ENCODE measurements at regions not wholly inside any gene's neighbourhood (a gene's known extent, or its start where the extent isn't known, plus 50 kb on each side); places are given as distances from the start of the nearest gene placed in this dataset.
"Not testable (repeated sequence)": the region's sequence is repeated elsewhere in the genome, so short reads cannot be mapped to it uniquely, and the experiment has no call there.

DNA sequence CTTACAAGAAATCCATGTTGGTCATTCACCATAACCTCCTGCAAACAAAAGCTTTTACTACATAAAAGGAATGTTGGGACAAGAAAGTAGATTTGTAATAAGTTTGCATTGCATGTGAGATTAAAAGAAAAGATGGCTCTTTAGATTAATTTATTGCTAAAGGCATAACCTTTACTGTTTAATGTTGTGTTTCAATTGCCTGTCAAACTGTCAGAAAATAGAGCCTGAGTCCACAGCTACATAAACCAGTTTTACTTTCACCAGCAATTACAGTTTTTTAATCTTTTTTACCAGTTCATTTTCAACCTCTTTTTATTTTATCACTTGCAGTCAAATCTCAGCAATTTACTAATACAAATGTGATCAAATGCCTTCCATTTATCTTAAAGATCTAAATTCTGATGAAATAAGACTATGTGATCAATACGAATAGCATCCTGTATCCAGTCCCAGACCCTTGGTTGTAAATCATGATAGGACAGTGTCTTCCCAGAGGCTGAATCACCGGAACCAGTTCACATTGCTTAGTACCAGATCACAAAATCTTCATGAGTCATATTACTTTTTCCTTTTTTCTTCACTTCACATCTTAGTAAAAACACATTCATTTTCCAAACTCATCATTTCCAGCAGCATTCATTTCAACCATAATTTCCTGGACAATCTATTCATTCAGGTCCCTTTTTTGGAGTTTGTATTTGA is 95.4 kb upstream of the FRG1 start:
- no peak for DNase-seq
- Histone ChIP-seq H3K36me3 (ENCODE audit: control insufficient read depth, insufficient read depth, low read length) (no peaks in the 10 kb centered on the region), H3K9ac (ENCODE audit: extremely low read depth, low read length, poor library complexity, severe bottlenecking) (no peak overlapping the region), H3K27ac (ENCODE audit: low read depth, low read length) (no peak overlapping the region), H3K27me3 (ENCODE audit: control insufficient read depth, insufficient read depth, low read length, poor library complexity, severe bottlenecking) (no peaks in the 10 kb centered on the region), H3K4me1 (ENCODE audit: control insufficient read depth, insufficient read depth, low read length) (peaks cover 4% of the 10 kb centered on the region), H3K9me3 (ENCODE audit: control insufficient read depth, low read length) (no peaks in the 10 kb centered on the region), H3K4me3 (ENCODE audit: low read length) (no peak overlapping the region)
- TF ChIP-seq, protein P1, sequence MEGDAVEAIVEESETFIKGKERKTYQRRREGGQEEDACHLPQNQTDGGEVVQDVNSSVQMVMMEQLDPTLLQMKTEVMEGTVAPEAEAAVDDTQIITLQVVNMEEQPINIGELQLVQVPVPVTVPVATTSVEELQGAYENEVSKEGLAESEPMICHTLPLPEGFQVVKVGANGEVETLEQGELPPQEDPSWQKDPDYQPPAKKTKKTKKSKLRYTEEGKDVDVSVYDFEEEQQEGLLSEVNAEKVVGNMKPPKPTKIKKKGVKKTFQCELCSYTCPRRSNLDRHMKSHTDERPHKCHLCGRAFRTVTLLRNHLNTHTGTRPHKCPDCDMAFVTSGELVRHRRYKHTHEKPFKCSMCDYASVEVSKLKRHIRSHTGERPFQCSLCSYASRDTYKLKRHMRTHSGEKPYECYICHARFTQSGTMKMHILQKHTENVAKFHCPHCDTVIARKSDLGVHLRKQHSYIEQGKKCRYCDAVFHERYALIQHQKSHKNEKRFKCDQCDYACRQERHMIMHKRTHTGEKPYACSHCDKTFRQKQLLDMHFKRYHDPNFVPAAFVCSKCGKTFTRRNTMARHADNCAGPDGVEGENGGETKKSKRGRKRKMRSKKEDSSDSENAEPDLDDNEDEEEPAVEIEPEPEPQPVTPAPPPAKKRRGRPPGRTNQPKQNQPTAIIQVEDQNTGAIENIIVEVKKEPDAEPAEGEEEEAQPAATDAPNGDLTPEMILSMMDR (conservative IDR thresholded peaks at IDR 0.05) = no peak
- Mint-ChIP-seq H3K27ac (no peak overlapping the region), H3K9me3 (peaks cover 61% of the 10 kb centered on the region), H3K4me1 (no peaks in the 10 kb centered on the region), H3K36me3 (ENCODE audit: low read depth) (no peaks in the 10 kb centered on the region), H3K4me3 (no peak overlapping the region), H3K27me3 (ENCODE audit: insufficient read depth) (no peaks in the 10 kb centered on the region)
- WGBS, 2 experiments (ENCODE audit: insufficient coverage in 1 of 2, insufficient read length in 1 of 2) = 90 to 91% methylated on average over 2 of the region's 2 CpGs

DNA sequence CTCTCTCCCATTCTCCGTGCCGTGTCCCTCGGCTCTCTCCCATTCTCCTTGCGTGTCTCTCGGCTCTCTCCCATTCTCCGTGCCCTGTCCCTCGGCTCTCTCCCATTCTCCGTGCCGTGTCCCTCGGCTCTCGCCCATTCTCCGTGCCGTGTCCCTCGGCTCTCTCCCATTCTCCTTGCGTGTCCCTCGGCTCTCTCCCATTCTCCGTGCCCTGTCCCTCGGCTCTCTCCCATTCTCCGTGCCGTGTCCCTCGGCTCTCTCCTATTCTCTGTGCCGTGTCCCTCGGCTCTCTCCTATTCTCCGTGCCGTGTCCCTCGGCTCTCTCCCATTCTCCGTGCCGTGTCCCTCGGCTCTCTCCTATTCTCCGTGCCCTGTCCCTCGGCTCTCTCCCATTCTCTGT is 94.6 kb upstream of the FRG1 start:
- H3K9me3 ChIP-seq (ENCODE audit: control insufficient read depth, low read length); H3K27ac ChIP-seq (ENCODE audit: low read depth, low read length); H3K4me1 ChIP-seq (ENCODE audit: control insufficient read depth, insufficient read depth, low read length); H3K4me1 Mint-ChIP-seq; DNase-seq; H3K27me3 Mint-ChIP-seq (ENCODE audit: insufficient read depth); H3K36me3 Mint-ChIP-seq (ENCODE audit: low read depth); H3K36me3 ChIP-seq (ENCODE audit: control insufficient read depth, insufficient read depth, low read length); H3K9ac ChIP-seq (ENCODE audit: extremely low read depth, low read length, poor library complexity, severe bottlenecking); H3K4me3 ChIP-seq (ENCODE audit: low read length); H3K27ac Mint-ChIP-seq; H3K27me3 ChIP-seq (ENCODE audit: control insufficient read depth, insufficient read depth, low read length, poor library complexity, severe bottlenecking); H3K4me3 Mint-ChIP-seq: not testable (repeated sequence)
- peaks cover 60% of the 10 kb centered on the region for H3K9me3 Mint-ChIP-seq
- WGBS, 2 experiments (ENCODE audit: insufficient coverage in 1 of 2, insufficient read length in 1 of 2) = 88% methylated on average over 15 to 29 of the region's 31 CpGs

DNA sequence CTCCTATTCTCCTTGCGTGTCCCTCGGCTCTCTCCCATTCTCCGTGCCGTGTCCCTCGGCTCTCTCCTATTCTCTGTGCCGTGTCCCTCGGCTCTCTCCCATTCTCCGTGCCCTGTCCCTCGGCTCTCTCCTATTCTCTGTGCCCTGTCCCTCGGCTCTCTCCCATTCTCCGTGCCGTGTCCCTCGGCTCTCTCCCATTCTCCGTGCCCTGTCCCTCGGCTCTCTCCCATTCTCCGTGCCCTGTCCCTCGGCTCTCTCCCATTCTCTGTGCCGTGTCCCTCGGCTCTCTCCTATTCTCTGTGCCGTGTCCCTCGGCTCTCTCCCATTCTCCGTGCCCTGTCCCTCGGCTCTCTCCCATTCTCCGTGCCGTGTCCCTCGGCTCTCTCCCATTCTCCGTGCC is 94.1 kb upstream of the FRG1 start:
- H3K36me3 ChIP-seq (ENCODE audit: control insufficient read depth, insufficient read depth, low read length); H3K9me3 ChIP-seq (ENCODE audit: control insufficient read depth, low read length); DNase-seq; H3K9ac ChIP-seq (ENCODE audit: extremely low read depth, low read length, poor library complexity, severe bottlenecking); H3K27me3 Mint-ChIP-seq (ENCODE audit: insufficient read depth); H3K4me1 Mint-ChIP-seq; H3K27ac ChIP-seq (ENCODE audit: low read depth, low read length); H3K4me1 ChIP-seq (ENCODE audit: control insufficient read depth, insufficient read depth, low read length); H3K36me3 Mint-ChIP-seq (ENCODE audit: low read depth); H3K27ac Mint-ChIP-seq; H3K4me3 ChIP-seq (ENCODE audit: low read length); H3K27me3 ChIP-seq (ENCODE audit: control insufficient read depth, insufficient read depth, low read length, poor library complexity, severe bottlenecking); H3K4me3 Mint-ChIP-seq: not testable (repeated sequence)
- 88 to 92% methylated on average over 6 to 23 of the region's 27 CpGs for WGBS, 2 experiments (ENCODE audit: insufficient coverage in 1 of 2, insufficient read length in 1 of 2)
- peaks cover 61% of the 10 kb centered on the region for H3K9me3 Mint-ChIP-seq

DNA sequence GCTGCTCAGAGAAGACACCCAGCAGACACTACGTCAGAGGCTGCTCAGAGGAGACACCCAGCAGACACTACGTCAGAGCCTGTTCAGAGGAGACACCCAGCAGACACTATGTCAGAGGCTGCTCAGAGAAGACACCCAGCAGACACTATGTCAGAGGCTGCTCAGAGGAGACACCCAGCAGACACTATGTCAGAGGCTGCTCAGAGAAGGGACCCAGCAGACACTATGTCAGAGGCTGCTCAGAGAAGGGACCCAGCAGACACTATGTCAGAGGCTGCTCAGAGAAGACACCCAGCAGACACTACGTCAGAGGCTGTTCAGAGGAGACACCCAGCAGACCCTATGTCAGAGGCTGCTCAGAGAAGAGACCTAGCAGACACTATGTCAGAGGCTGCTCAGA is 92.0 kb upstream of the FRG1 start:
- not testable (repeated sequence) for H3K27me3 Mint-ChIP-seq (ENCODE audit: insufficient read depth); H3K4me1 ChIP-seq (ENCODE audit: control insufficient read depth, insufficient read depth, low read length); H3K4me3 Mint-ChIP-seq; H3K27ac Mint-ChIP-seq; H3K4me1 Mint-ChIP-seq; H3K9me3 ChIP-seq (ENCODE audit: control insufficient read depth, low read length); H3K9ac ChIP-seq (ENCODE audit: extremely low read depth, low read length, poor library complexity, severe bottlenecking); H3K36me3 Mint-ChIP-seq (ENCODE audit: low read depth); DNase-seq; H3K4me3 ChIP-seq (ENCODE audit: low read length); H3K36me3 ChIP-seq (ENCODE audit: control insufficient read depth, insufficient read depth, low read length); H3K27ac ChIP-seq (ENCODE audit: low read depth, low read length); H3K27me3 ChIP-seq (ENCODE audit: control insufficient read depth, insufficient read depth, low read length, poor library complexity, severe bottlenecking)
- H3K9me3 Mint-ChIP-seq = peaks cover 61% of the 10 kb centered on the region
- 48 to 56% methylated on average over 3 of the region's 3 CpGs for WGBS, 2 experiments (ENCODE audit: insufficient coverage in 1 of 2, insufficient read length in 1 of 2)

Data from endodermal cell (in vitro differentiated cells).